ENCODE measurements at regions not wholly inside any gene's neighbourhood (a gene's known extent, or its start where the extent isn't known, plus 50 kb on each side); places are given as distances from the start of the nearest gene placed in this dataset.

DNA sequence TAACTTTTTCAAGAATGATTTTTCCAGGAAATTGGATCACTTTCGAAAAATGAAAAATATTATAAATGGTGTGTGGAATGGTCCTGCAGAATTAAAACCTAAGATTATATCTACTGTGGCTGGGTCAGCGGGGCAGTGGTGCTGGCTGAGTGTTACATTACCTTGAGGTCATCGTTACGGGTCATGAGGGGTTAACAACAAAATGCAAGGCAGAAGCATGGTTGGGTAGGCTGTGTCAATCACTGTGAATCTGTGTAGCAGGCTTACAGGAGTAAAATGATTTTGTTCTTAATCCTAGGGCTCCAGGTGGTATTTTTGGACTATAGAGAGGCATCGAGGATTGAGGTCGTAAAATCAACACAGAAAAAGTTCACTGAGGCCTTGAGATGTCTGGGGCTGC lies 105.2 kb upstream of the AMOT start:
- TF ChIP-seq CTCF (IDR thresholded peaks at IDR 0.05; ENCODE audit: poor library complexity, severe bottlenecking) (no peak), EZH2 (IDR thresholded peaks at IDR 0.05; ENCODE audit: borderline replicate concordance, insufficient read depth, low read length, poor library complexity, severe bottlenecking) (no peak), EP300 (conservative IDR thresholded peaks at IDR 0.05; ENCODE audit: poor library complexity, severe bottlenecking) (no peak), TAF1 (IDR thresholded peaks at IDR 0.05; ENCODE audit: low read depth) (no peak)
